ENCODE measurements at regions not wholly inside any gene's neighbourhood (a gene's known extent, or its start where the extent isn't known, plus 50 kb on each side); places are given as distances from the start of the nearest gene placed in this dataset.

DNA sequence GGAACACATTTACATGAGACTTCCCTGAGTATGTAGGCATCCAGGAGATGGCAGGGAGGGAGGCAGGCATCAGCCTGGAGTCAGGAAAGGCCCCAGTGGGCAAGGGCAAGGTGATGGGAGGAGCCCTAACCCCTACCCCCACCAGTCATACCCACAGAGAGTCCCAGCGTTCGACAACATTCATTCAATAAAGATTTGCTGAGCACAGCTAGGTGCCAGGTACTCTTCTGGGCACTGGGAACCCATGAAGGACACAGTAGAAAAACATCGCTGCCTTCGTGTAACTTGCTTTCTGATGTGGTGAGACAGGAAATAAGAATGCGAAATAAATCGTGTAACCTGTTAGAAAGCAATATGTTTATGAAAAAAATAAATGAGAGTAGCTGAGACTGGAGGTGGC, 77.3 kb upstream of the GADD45A start:
- Mint-ChIP-seq H3K27ac (no peak overlapping the region), H3K4me1 (ENCODE audit: low read depth) (peaks cover 11% of the 10 kb centered on the region), H3K27me3 (ENCODE audit: insufficient read depth) (peaks cover 3% of the 10 kb centered on the region), H3K9me3 (no peaks in the 10 kb centered on the region), H3K4me3 (no peak overlapping the region), H3K36me3 (ENCODE audit: low read depth) (no peaks in the 10 kb centered on the region)
- TF ChIP-seq, protein P1, sequence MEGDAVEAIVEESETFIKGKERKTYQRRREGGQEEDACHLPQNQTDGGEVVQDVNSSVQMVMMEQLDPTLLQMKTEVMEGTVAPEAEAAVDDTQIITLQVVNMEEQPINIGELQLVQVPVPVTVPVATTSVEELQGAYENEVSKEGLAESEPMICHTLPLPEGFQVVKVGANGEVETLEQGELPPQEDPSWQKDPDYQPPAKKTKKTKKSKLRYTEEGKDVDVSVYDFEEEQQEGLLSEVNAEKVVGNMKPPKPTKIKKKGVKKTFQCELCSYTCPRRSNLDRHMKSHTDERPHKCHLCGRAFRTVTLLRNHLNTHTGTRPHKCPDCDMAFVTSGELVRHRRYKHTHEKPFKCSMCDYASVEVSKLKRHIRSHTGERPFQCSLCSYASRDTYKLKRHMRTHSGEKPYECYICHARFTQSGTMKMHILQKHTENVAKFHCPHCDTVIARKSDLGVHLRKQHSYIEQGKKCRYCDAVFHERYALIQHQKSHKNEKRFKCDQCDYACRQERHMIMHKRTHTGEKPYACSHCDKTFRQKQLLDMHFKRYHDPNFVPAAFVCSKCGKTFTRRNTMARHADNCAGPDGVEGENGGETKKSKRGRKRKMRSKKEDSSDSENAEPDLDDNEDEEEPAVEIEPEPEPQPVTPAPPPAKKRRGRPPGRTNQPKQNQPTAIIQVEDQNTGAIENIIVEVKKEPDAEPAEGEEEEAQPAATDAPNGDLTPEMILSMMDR (IDR thresholded peaks at IDR 0.05) = no peak
- DNase-seq = no peak

DNA sequence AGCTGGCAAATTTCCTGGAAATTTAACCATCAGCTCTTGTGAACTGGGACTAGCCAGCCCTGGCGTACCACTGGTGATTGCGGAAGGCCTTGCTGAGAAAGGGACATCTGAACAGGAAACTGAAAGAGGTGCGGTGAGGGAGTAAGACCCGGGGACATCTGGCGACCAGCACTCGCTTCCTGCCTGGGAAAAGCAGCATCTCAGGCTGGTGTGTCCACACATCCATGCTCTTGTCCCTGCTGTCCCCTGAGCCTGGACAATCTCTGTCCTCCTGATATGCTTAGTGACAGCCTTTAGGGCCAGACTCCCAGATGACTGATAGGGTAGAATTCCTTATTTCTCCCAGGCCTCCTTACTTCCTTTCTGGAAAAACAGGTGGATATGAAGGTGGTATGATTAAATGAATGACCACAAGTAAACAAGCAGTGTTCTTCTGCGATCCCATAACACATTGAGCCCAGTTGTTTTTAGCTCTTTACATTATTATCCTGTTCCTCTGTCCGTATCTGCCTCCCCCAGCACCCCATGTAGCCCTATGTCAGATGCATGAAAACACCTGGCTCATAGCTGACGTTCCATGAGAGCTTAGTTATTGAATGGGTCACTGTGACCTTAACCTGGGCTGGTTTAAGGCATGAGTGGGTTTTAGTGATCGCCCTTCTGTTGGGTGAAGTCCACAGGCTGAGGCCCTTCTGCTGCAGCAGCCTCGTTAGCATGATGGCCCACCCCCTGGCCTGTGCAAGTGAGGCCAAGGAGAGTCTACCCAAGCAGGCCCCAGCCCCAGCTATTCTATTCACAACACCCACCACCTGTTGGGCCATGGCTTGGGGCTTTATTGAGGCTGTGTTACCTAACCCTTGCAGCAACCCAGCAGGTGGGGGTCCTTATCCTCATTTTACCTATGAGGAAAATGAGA, 76.1 kb upstream of the GADD45A start:
- TF ChIP-seq, protein P1 (IDR thresholded peaks at IDR 0.05) = no peak
- Mint-ChIP-seq H3K36me3 (ENCODE audit: low read depth) (no peaks in the 10 kb centered on the region), H3K27ac (no peak overlapping the region), H3K4me3 (no peak overlapping the region), H3K27me3 (ENCODE audit: insufficient read depth) (peaks cover 3% of the 10 kb centered on the region), H3K9me3 (no peaks in the 10 kb centered on the region), H3K4me1 (ENCODE audit: low read depth) (peaks cover 18% of the 10 kb centered on the region)
- no peak for DNase-seq

DNA sequence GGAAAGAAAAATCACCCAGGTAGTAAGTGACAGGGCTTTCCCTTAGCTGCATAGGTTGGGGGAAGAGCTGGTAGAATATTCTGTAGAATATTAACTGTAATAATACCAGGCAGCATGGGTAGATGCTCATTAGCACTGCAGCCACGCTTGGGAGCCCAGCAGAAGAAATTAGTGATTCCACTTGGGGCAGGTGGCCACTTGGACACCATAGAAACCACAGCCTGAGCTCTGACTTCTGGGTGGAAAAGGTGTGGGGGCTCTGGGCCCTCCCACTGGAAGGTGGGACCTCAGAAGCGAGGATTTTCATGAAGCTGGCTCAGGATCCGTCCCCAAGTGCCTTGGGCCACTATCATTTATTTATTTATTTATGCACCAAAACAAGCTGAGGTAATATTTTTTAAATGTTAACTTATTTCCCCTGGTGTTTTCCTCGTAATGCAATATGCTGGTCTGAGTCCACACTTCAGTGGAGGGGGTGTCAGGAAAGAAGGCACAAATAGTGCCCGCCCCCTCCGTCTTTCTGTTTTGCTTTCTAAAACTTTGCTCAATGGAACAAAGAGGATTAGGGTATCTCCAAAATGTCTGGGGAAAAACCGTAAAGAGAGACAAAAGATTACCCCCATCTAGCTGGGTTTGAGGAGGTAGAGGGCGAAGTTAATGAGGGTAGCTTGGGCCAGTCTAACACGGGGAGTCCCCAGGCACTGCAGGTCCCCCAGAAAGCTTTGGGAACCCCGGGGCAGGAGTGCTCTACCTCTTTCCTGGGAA, 75.2 kb upstream of the GADD45A start:
- no peaks in the 10 kb centered on the region for H3K9me3 Mint-ChIP-seq
- no peak for DNase-seq
- H3K4me1 Mint-ChIP-seq (ENCODE audit: low read depth) = peaks cover 25% of the 10 kb centered on the region
- H3K36me3 Mint-ChIP-seq (ENCODE audit: low read depth) = no peaks in the 10 kb centered on the region
- TF ChIP-seq, protein P1 (IDR thresholded peaks at IDR 0.05) = no peak
- peaks cover 3% of the 10 kb centered on the region for H3K27me3 Mint-ChIP-seq (ENCODE audit: insufficient read depth)
- H3K27ac Mint-ChIP-seq = no peak overlapping the region
- no peak overlapping the region for H3K4me3 Mint-ChIP-seq

DNA sequence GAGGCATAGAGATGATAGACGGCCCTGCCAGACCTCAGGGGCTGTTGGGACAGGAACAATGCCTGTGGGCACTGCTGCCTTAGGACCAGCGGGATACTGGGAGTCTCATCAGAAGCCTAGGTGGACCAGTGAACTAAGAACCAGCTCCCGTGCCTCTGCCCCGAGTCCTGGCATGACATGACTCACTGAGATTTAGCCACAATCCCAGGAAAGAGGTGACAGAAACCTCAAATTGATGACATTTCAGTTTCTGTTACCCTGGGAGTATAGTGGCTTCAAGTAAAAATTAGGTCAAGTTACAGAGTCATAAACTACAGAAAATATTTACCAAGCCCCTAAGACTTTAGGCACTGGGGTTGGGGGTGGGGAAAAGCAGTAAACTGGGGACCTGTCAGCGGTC, 74.6 kb upstream of the GADD45A start:
- H3K27ac Mint-ChIP-seq = no peak overlapping the region
- TF ChIP-seq, protein P1 (IDR thresholded peaks at IDR 0.05) = no peak
- no peak for DNase-seq
- peaks cover 27% of the 10 kb centered on the region for H3K4me1 Mint-ChIP-seq (ENCODE audit: low read depth)
- H3K27me3 Mint-ChIP-seq (ENCODE audit: insufficient read depth) = peaks cover 3% of the 10 kb centered on the region
- no peaks in the 10 kb centered on the region for H3K9me3 Mint-ChIP-seq
- no peak overlapping the region for H3K4me3 Mint-ChIP-seq
- no peaks in the 10 kb centered on the region for H3K36me3 Mint-ChIP-seq (ENCODE audit: low read depth)

DNA sequence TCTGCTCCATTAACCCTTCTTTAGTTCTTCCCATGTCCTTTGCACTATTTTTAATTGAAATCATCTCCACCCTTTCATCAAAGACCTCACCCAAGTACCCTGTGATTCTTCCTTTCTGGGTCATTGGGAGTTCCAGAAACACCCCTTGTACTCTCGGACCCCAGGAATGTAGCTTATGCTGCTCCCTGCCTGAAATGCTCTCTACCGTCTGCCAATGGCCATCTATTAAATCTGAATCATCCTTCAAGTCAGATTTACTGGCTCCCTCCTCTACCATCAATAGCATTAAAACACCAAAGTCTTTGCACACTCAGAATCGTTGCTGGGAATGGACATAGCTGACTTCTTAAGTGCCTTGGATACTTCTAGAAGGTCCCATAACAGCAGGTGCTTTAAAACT, 73.2 kb upstream of the GADD45A start:
- no peak overlapping the region for H3K4me3 Mint-ChIP-seq
- no peaks in the 10 kb centered on the region for H3K36me3 Mint-ChIP-seq (ENCODE audit: low read depth)
- TF ChIP-seq, protein P1 (IDR thresholded peaks at IDR 0.05) = no peak
- no peak overlapping the region for H3K27ac Mint-ChIP-seq
- peaks cover 3% of the 10 kb centered on the region for H3K27me3 Mint-ChIP-seq (ENCODE audit: insufficient read depth)
- no peak for DNase-seq
- peaks cover 39% of the 10 kb centered on the region for H3K4me1 Mint-ChIP-seq (ENCODE audit: low read depth)
- H3K9me3 Mint-ChIP-seq = no peaks in the 10 kb centered on the region
